H9 (cell line): ENCODE measurements at regions not wholly inside any gene's neighbourhood (a gene's known extent, or its start where the extent isn't known, plus 50 kb on each side); places are given as distances from the start of the nearest gene placed in this dataset.

Experiments
- DNase-seq: peaks from one replicate; pipeline ENCODE4 v3.0.0-alpha.2; 2017
- H2AFZ ChIP-seq: one replicate; pipeline ENCODE4 v1.6.1; 2013; ENCODE audit warnings: mild to moderate bottlenecking, low read length, control low read depth, moderate library complexity
- H2AK5ac ChIP-seq: 2 replicates; pipeline ENCODE4 v1.6.1; 2013; ENCODE audit warnings: low read length, control low read depth, mixed read lengths; ENCODE audit not compliant: insufficient read length
- H2BK120ac ChIP-seq: one replicate; pipeline ENCODE4 v1.6.1; 2013; ENCODE audit warnings: low read depth, mild to moderate bottlenecking, low read length, control low read depth, inconsistent platforms; ENCODE audit not compliant: poor library complexity, severe bottlenecking
- H2BK12ac ChIP-seq: 2 replicates; pipeline ENCODE4 v1.6.1; 2013; ENCODE audit warnings: low read length, control low read depth, mixed read lengths, low read depth; ENCODE audit not compliant: insufficient read length
- H2BK15ac ChIP-seq: 2 replicates; pipeline ENCODE4 v1.6.1; 2013; ENCODE audit warnings: low read depth, low read length, control low read depth
- H2BK20ac ChIP-seq: one replicate; pipeline ENCODE4 v1.6.1; 2013; ENCODE audit warnings: low read depth, mild to moderate bottlenecking, low read length, control low read depth, inconsistent platforms; ENCODE audit not compliant: poor library complexity, severe bottlenecking
- H2BK5ac ChIP-seq: 2 replicates; pipeline ENCODE4 v1.6.1; 2013; ENCODE audit warnings: low read length, control low read depth, mixed read lengths; ENCODE audit not compliant: insufficient read length
- H3K14ac ChIP-seq: 2 replicates; pipeline ENCODE4 v1.6.1; 2013; ENCODE audit warnings: low read length, control low read depth; ENCODE audit not compliant: insufficient read depth
- H3K18ac ChIP-seq: 2 replicates; pipeline ENCODE4 v1.6.1; 2013; ENCODE audit warnings: low read depth, mild to moderate bottlenecking, mixed read lengths, low read length, control low read depth; ENCODE audit not compliant: insufficient read length
- H3K23ac ChIP-seq: 2 replicates; pipeline ENCODE4 v1.6.1; 2013; ENCODE audit warnings: low read length, control low read depth, mixed read lengths, low read depth; ENCODE audit not compliant: insufficient read length
- H3K23me2 ChIP-seq: 2 replicates; pipeline ENCODE4 v1.6.1; 2013; ENCODE audit warnings: low read depth, mild to moderate bottlenecking, mixed read lengths, low read length, control low read depth; ENCODE audit not compliant: insufficient read length, poor library complexity, severe bottlenecking
- H3K27ac ChIP-seq: 2 replicates; pipeline ENCODE4 v1.5.1; 2013; ENCODE audit warnings: low read length, control low read depth, mixed read lengths, low read depth; ENCODE audit not compliant: insufficient read length
- H3K27me3 ChIP-seq: 2 replicates; pipeline ENCODE4 v1.6.1; 2013; ENCODE audit warnings: low read length, control low read depth, inconsistent platforms; ENCODE audit not compliant: insufficient read depth
- H3K4ac ChIP-seq: 2 replicates; pipeline ENCODE4 v1.6.1; 2013; ENCODE audit warnings: low read depth, mild to moderate bottlenecking, control low read depth, inconsistent platforms, low read length, moderate library complexity
- H3K4me1 ChIP-seq: 2 replicates; pipeline ENCODE4 v1.6.1; 2013; ENCODE audit warnings: low read length, control low read depth, inconsistent platforms; ENCODE audit not compliant: insufficient read depth
- H3K4me2 ChIP-seq: 2 replicates; pipeline ENCODE4 v1.6.1; 2013; ENCODE audit warnings: low read length, control low read depth, mixed read lengths; ENCODE audit not compliant: insufficient read length, insufficient read depth
- H3K56ac ChIP-seq: 2 replicates; pipeline ENCODE4 v1.6.1; 2013; ENCODE audit warnings: low read depth, mild to moderate bottlenecking, mixed read lengths, low read length, control low read depth; ENCODE audit not compliant: insufficient read length
- H3K79me1 ChIP-seq: 2 replicates; pipeline ENCODE4 v1.6.1; 2013; ENCODE audit warnings: low read depth, mild to moderate bottlenecking, moderate library complexity, low read length, control low read depth, inconsistent platforms; ENCODE audit not compliant: insufficient read depth, poor library complexity, severe bottlenecking
- H3K79me2 ChIP-seq: 2 replicates; pipeline ENCODE4 v1.6.1; 2013; ENCODE audit warnings: low read length, control low read depth, inconsistent platforms; ENCODE audit not compliant: insufficient read depth
- H3K9ac ChIP-seq: 2 replicates; pipeline ENCODE4 v1.6.1; 2013; ENCODE audit warnings: low read length, control low read depth, mixed read lengths; ENCODE audit not compliant: insufficient read length; ENCODE audit errors: extremely low read depth
- H3K9me3 ChIP-seq: one replicate; pipeline ENCODE4 v1.6.1; 2013; ENCODE audit warnings: low read depth, low read length, inconsistent platforms; ENCODE audit not compliant: control insufficient read depth
- H3T11ph ChIP-seq: one replicate; pipeline ENCODE4 v1.6.1; 2013; ENCODE audit warnings: mild to moderate bottlenecking, low read length, control low read depth, inconsistent platforms
- H4K20me1 ChIP-seq: one replicate; pipeline ENCODE4 v1.6.1; 2013; ENCODE audit not compliant: control insufficient read depth, insufficient read length, insufficient read depth
- H4K5ac ChIP-seq: 2 replicates; pipeline ENCODE4 v1.6.1; 2013; ENCODE audit warnings: low read depth, mild to moderate bottlenecking, mixed read lengths, low read length, control low read depth; ENCODE audit not compliant: insufficient read length
- H4K8ac ChIP-seq: replicated peaks from 2 replicates; pipeline ENCODE4 v1.6.1; 2013; ENCODE audit warnings: low read length, control low read depth, mixed read lengths, low read depth; ENCODE audit not compliant: insufficient read length
- H4K91ac ChIP-seq: 2 replicates; pipeline ENCODE4 v1.6.1; 2013; ENCODE audit warnings: low read depth, mild to moderate bottlenecking, moderate library complexity, mixed read lengths, low read length, control low read depth; ENCODE audit not compliant: insufficient read length
- H3K27ac Mint-ChIP-seq, 3 experiments: 2 replicates in 2 of 3; 3 replicates in 1 of 3; pipeline ENCODE4 v1.8.0; 2020 to 2021; ENCODE audit warnings: mixed read lengths in 3 of 3, mild to moderate bottlenecking in 1 of 3, moderate library complexity in 1 of 3
- H3K27me3 Mint-ChIP-seq: 2 replicates; pipeline ENCODE4 v1.8.0; 2021; ENCODE audit warnings: low read depth, mild to moderate bottlenecking, moderate library complexity, mixed read lengths
- H3K36me3 Mint-ChIP-seq, 3 experiments: 2 replicates in 2 of 3; 3 replicates in 1 of 3; pipeline ENCODE4 v1.8.0; 2020 to 2021; ENCODE audit warnings: low read depth in 3 of 3, mixed read lengths in 3 of 3; ENCODE audit not compliant: insufficient read depth in 1 of 3
- H3K4me1 Mint-ChIP-seq, 2 experiments: 2 replicates each; pipeline ENCODE4 v1.8.0; 2020; ENCODE audit warnings: mixed read lengths in 2 of 2
- H3K4me3 Mint-ChIP-seq, 2 experiments: 2 replicates in 1 of 2; 3 replicates in 1 of 2; pipeline ENCODE4 v1.8.0; 2020 to 2021; ENCODE audit warnings: mild to moderate bottlenecking in 2 of 2, mixed read lengths in 2 of 2, moderate library complexity in 1 of 2
- H3K9me3 Mint-ChIP-seq, 2 experiments: 2 replicates in 1 of 2; 3 replicates in 1 of 2; pipeline ENCODE4 v1.8.0; 2020; ENCODE audit warnings: mild to moderate bottlenecking in 2 of 2, mixed read lengths in 2 of 2, moderate library complexity in 1 of 2
- WGBS: extraction: QIAGEN DNeasy Blood & Tissue Kit; methylation state at CpG from one replicate; pipeline ENCODE4 v1.1.7; 2013; ENCODE audit warnings: missing lambda C conversion rate, low lambda C conversion rate, mixed read lengths; ENCODE audit not compliant: insufficient read length; ENCODE audit errors: extremely low coverage; 5-methylcytosine and 5-hydroxymethylcytosine counted together
- TF ChIP-seq, protein P1 (sequence below): fragments of 200-600 bp; sonication (generic); conservative IDR thresholded peaks from 3 replicates; pipeline ENCODE4 v1.8.0; 2021; ENCODE audit warnings: antibody characterized with exemption, mild to moderate bottlenecking

DNA sequence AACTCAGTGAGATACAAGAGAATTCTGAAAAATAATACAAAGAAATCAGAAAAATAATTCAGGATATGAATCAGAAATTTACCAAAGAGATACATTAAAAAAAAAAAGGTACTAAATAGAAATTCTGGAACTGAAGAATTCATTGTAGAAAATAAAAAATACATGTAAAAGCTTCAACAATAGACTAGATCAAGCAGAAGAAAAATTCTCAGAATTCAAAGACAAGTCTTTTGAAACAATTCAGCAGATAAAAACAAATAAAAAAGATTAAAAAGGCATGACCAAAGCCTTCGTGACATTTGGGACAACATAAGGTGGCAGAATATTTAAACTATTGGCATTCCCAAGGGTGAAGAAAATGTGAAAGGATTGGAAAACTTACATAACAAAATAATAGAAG lies 133.1 kb upstream of the CNOT2 start:
- Histone ChIP-seq H3K4me1 (no peaks in the 10 kb centered on the region), H2AK5ac (no peak overlapping the region), H3K9me3 (no peaks in the 10 kb centered on the region), H4K20me1 (no peaks in the 10 kb centered on the region), H2BK5ac (no peak overlapping the region), H3K18ac (no peak overlapping the region), H4K91ac (no peak overlapping the region), H3T11ph (no peak overlapping the region), H3K9ac (no peak overlapping the region), H3K79me2 (no peaks in the 10 kb centered on the region), H3K79me1 (no peaks in the 10 kb centered on the region), H4K5ac (no peak overlapping the region), H3K14ac (no peak overlapping the region), H3K56ac (no peak overlapping the region), H3K4me2 (no peak overlapping the region), H3K4ac (no peak overlapping the region), H2AFZ (no peak overlapping the region), H2BK20ac (no peak overlapping the region), H2BK120ac (no peak overlapping the region), H4K8ac (no peak overlapping the region), H3K27ac (no peak overlapping the region), H3K23me2 (no peaks in the 10 kb centered on the region), H3K27me3 (no peaks in the 10 kb centered on the region), H2BK15ac (no peak overlapping the region), H3K23ac (no peak overlapping the region), H2BK12ac (no peak overlapping the region)
- H3K4me1 Mint-ChIP-seq: peaks cover 5 to 6% of the 10 kb centered on the region in 2 experiments
- H3K27me3 Mint-ChIP-seq: no peaks in the 10 kb centered on the region
- no peak for DNase-seq
- H3K36me3 Mint-ChIP-seq: peaks cover 2 to 14% (median 5%) of the 10 kb centered on the region in 3 experiments; a peak in 6 of 7 replicates
- no CpG with 5 or more reads among the region's 1 CpG for WGBS
- H3K27ac Mint-ChIP-seq: no peak overlapping the region
- no peak overlapping the region for H3K4me3 Mint-ChIP-seq
- peaks cover 10 to 19% of the 10 kb centered on the region in 2 experiments; a peak in 4 of 5 replicates for H3K9me3 Mint-ChIP-seq
- TF ChIP-seq, protein P1, sequence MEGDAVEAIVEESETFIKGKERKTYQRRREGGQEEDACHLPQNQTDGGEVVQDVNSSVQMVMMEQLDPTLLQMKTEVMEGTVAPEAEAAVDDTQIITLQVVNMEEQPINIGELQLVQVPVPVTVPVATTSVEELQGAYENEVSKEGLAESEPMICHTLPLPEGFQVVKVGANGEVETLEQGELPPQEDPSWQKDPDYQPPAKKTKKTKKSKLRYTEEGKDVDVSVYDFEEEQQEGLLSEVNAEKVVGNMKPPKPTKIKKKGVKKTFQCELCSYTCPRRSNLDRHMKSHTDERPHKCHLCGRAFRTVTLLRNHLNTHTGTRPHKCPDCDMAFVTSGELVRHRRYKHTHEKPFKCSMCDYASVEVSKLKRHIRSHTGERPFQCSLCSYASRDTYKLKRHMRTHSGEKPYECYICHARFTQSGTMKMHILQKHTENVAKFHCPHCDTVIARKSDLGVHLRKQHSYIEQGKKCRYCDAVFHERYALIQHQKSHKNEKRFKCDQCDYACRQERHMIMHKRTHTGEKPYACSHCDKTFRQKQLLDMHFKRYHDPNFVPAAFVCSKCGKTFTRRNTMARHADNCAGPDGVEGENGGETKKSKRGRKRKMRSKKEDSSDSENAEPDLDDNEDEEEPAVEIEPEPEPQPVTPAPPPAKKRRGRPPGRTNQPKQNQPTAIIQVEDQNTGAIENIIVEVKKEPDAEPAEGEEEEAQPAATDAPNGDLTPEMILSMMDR: no peak
